HEK293 (cell line): ENCODE measurements at regions not wholly inside any gene's neighbourhood (a gene's known extent, or its start where the extent isn't known, plus 50 kb on each side); places are given as distances from the start of the nearest gene placed in this dataset.

Experiments
- CTCF ChIA-PET: fragments of 350-600 bp; formaldehyde crosslinking; extraction: SDS; loops from one replicate; lab custom pipeline; 2021; ENCODE audit warnings: antibody characterized with exemption; lab: Yijun Ruan, JAX
- POLR2A ChIA-PET: fragments of 300-600 bp; formaldehyde crosslinking; extraction: SDS; loops from one replicate; lab custom pipeline; 2020; ENCODE audit warnings: antibody characterized with exemption, inconsistent platforms; lab: Yijun Ruan, JAX
- H3K27ac ChIP-seq: fragments of 200-500 bp; sonication (Bioruptor generic); 2 replicates; pipeline ENCODE4 v1.5.1; 2014; ENCODE audit warnings: low read depth, low read length, control low read depth, inconsistent platforms; ENCODE audit errors: extremely low read depth
- H3K36me3 ChIP-seq, 2 experiments: fragments of 200-500 bp in 1 of 2; sonication (Bioruptor generic) in 1 of 2; 1 replicate in 1 of 2; 2 replicates in 1 of 2; pipeline ENCODE4 v1.5.1; 2014 to 2017; ENCODE audit warnings: inconsistent platforms in 2 of 2, low read length in 2 of 2; ENCODE audit not compliant: control insufficient read depth in 2 of 2, insufficient read depth in 1 of 2
- H3K4me1 ChIP-seq: fragments of 200-500 bp; sonication (Bioruptor generic); 2 replicates; pipeline ENCODE4 v1.5.1; 2014; ENCODE audit warnings: mild to moderate bottlenecking, low read length, inconsistent platforms; ENCODE audit not compliant: control insufficient read depth, insufficient read depth
- H3K4me3 ChIP-seq: 2 replicates; pipeline ENCODE4 v1.5.1; 2011; ENCODE audit warnings: low read depth, mild to moderate bottlenecking, control low read depth, low read length, moderate library complexity
- H3K9me3 ChIP-seq: fragments of 200-500 bp; sonication (Bioruptor generic); 2 replicates; pipeline ENCODE4 v1.5.1; 2014; ENCODE audit warnings: low read depth, low read length, inconsistent platforms; ENCODE audit not compliant: control insufficient read depth, insufficient read depth
- BCL11A ChIP-seq: fragments of 450-650 bp; formaldehyde crosslinking; IDR thresholded peaks from 2 replicates; pipeline ENCODE4 v1.5.1; 2016; ENCODE audit warnings: low read depth, missing biosample characterization, missing genetic modification characterization
- FEZF1 ChIP-seq: fragments of 450-650 bp; formaldehyde crosslinking; IDR thresholded peaks from 2 replicates; pipeline ENCODE4 v1.5.1; 2016; ENCODE audit warnings: missing biosample characterization, missing genetic modification characterization
- GLI2 ChIP-seq: fragments of 450-650 bp; formaldehyde crosslinking; IDR thresholded peaks from 2 replicates; pipeline ENCODE4; 2017; ENCODE audit warnings: missing biosample characterization, missing genetic modification characterization, low read depth, borderline replicate concordance
- GLIS2 ChIP-seq: fragments of 450-650 bp; formaldehyde crosslinking; IDR thresholded peaks from 2 replicates; pipeline ENCODE4 v1.5.1; 2016; ENCODE audit warnings: missing biosample characterization, missing genetic modification characterization
- HOXC10 ChIP-seq: sonication (generic); formaldehyde crosslinking; IDR thresholded peaks from 2 replicates; pipeline ENCODE4 v1.8.1; 2023; ENCODE audit warnings: mild to moderate bottlenecking, missing genetic modification reagents
- MZF1 ChIP-seq: fragments of 450-650 bp; formaldehyde crosslinking; IDR thresholded peaks from 2 replicates; pipeline ENCODE4 v1.5.1; 2017; ENCODE audit warnings: missing biosample characterization, missing genetic modification characterization, borderline replicate concordance
- PATZ1 ChIP-seq: fragments of 450-650 bp; formaldehyde crosslinking; IDR thresholded peaks from 2 replicates; pipeline ENCODE4 v1.5.1; 2016; ENCODE audit warnings: missing biosample characterization, missing genetic modification characterization
- TCF7L2 ChIP-seq: IDR thresholded peaks from 2 replicates; pipeline ENCODE4 v1.6.1; 2011; ENCODE audit warnings: low read depth, mild to moderate bottlenecking, inconsistent platforms, low read length, moderate library complexity, borderline replicate concordance
- ZBTB8A ChIP-seq: fragments of 450-650 bp; formaldehyde crosslinking; IDR thresholded peaks from 2 replicates; pipeline ENCODE4 v1.5.1; 2016; ENCODE audit warnings: missing biosample characterization, missing genetic modification characterization
- ZNF174 ChIP-seq: fragments of 450-650 bp; formaldehyde crosslinking; IDR thresholded peaks from 2 replicates; pipeline ENCODE4 v1.5.0; 2017; ENCODE audit warnings: missing biosample characterization, mild to moderate bottlenecking, missing genetic modification characterization
- ZNF266 ChIP-seq: fragments of 450-650 bp; formaldehyde crosslinking; IDR thresholded peaks from 2 replicates; pipeline ENCODE4 v1.5.1; 2016; ENCODE audit warnings: missing biosample characterization, missing genetic modification characterization, low read depth
- ZNF335 ChIP-seq: fragments of 450-650 bp; formaldehyde crosslinking; conservative IDR thresholded peaks from 2 replicates; pipeline ENCODE4 v1.5.1; 2016; ENCODE audit warnings: missing biosample characterization, missing genetic modification characterization
- ZNF433 ChIP-seq: fragments of 450-650 bp; formaldehyde crosslinking; IDR thresholded peaks from 2 replicates; pipeline ENCODE4 v1.5.1; 2016; ENCODE audit warnings: missing biosample characterization, missing genetic modification characterization, low read depth
- ZNF48 ChIP-seq: fragments of 450-650 bp; formaldehyde crosslinking; IDR thresholded peaks from 2 replicates; pipeline ENCODE4 v1.5.1; 2016; ENCODE audit warnings: missing biosample characterization, missing genetic modification characterization
- ZNF501 ChIP-seq: fragments of 450-650 bp; formaldehyde crosslinking; IDR thresholded peaks from 2 replicates; pipeline ENCODE4 v1.5.1; 2016; ENCODE audit warnings: missing biosample characterization, missing genetic modification characterization
- ZNF530 ChIP-seq: fragments of 450-650 bp; formaldehyde crosslinking; IDR thresholded peaks from 2 replicates; pipeline ENCODE4 v1.5.1; 2016; ENCODE audit warnings: low read depth, missing biosample characterization, missing genetic modification characterization
- ZNF596 ChIP-seq: fragments of 450-650 bp; IDR thresholded peaks from 2 replicates; pipeline ENCODE4 v1.5.0; 2018; ENCODE audit warnings: missing biosample characterization, mild to moderate bottlenecking, missing genetic modification characterization, moderate library complexity
- ZNF639 ChIP-seq: fragments of 450-650 bp; formaldehyde crosslinking; IDR thresholded peaks from 2 replicates; pipeline ENCODE4 v1.5.1; 2016; ENCODE audit warnings: missing biosample characterization, missing genetic modification characterization
- ZNF645 ChIP-seq: fragments of 450-650 bp; formaldehyde crosslinking; IDR thresholded peaks from 2 replicates; pipeline ENCODE4; 2016; ENCODE audit warnings: missing biosample characterization, missing genetic modification characterization
- ZNF843 ChIP-seq: fragments of 450-650 bp; formaldehyde crosslinking; IDR thresholded peaks from 2 replicates; pipeline ENCODE4 v1.5.1; 2016; ENCODE audit warnings: missing biosample characterization, missing genetic modification characterization
- TF ChIP-seq, protein P1 (sequence below): fragments of 450-650 bp; IDR thresholded peaks from 2 replicates; pipeline ENCODE4 v1.5.1; 2018; ENCODE audit warnings: missing biosample characterization, missing genetic modification characterization
- TF ChIP-seq, protein P2 (sequence below): fragments of 450-650 bp; formaldehyde crosslinking; IDR thresholded peaks from 2 replicates; pipeline ENCODE4 v1.5.1; 2017; ENCODE audit warnings: missing biosample characterization, mild to moderate bottlenecking, missing genetic modification characterization, moderate library complexity
- TF ChIP-seq, protein P3 (sequence below): fragments of 450-650 bp; formaldehyde crosslinking; IDR thresholded peaks from 2 replicates; pipeline ENCODE4 v1.5.0; 2017; ENCODE audit warnings: missing biosample characterization, missing genetic modification characterization, borderline replicate concordance

DNA sequence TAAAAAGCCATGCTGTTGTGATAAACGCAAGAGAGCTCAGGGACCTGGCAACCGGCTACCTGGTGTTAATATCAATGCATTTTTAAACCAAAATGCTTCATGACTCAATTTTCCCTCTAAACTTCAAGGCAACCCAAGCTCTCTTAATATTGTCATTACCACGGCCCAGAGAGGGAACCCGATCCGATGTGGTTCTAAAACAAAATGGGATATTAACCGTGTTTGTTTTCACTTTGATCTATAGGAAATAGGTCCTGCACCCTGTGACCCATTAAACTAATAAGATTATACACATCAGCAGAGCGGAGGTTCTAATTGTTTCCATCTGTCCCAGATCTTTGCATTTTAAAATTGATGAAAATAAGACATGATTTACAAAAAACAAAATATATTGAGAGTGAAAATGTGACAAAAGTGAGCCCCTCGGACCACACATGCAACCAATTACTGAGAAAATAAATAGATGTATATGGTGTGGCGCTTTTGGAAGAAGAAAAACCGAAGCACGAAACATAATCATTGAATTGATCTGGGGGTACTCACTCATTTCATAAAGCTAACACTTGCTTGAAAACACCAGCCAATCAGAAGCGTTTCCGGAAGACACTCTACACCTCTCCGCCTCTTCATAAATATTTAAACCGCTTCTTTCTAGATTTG is 290.3 kb upstream of the NFE2L3 start (continued):
- TF ChIP-seq, protein P1, sequence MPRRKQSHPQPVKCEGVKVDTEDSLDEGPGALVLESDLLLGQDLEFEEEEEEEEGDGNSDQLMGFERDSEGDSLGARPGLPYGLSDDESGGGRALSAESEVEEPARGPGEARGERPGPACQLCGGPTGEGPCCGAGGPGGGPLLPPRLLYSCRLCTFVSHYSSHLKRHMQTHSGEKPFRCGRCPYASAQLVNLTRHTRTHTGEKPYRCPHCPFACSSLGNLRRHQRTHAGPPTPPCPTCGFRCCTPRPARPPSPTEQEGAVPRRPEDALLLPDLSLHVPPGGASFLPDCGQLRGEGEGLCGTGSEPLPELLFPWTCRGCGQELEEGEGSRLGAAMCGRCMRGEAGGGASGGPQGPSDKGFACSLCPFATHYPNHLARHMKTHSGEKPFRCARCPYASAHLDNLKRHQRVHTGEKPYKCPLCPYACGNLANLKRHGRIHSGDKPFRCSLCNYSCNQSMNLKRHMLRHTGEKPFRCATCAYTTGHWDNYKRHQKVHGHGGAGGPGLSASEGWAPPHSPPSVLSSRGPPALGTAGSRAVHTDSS: 0 out of 2 replicates have a peak, but pooled peaks have one; percentile 12
- TF ChIP-seq ZNF596: peak; percentile 68
- TF ChIP-seq MZF1 (tag by site-specific recombination): no peak
- TF ChIP-seq ZNF843 (tag by site-specific recombination): peak; percentile 62; the same call in 1 of the 2 replicates
- TF ChIP-seq TCF7L2: 0 out of 2 replicates have a peak, but pooled peaks have one; percentile 31
- TF ChIP-seq ZNF433 (tag by site-specific recombination): no peak
- TF ChIP-seq, protein P2, sequence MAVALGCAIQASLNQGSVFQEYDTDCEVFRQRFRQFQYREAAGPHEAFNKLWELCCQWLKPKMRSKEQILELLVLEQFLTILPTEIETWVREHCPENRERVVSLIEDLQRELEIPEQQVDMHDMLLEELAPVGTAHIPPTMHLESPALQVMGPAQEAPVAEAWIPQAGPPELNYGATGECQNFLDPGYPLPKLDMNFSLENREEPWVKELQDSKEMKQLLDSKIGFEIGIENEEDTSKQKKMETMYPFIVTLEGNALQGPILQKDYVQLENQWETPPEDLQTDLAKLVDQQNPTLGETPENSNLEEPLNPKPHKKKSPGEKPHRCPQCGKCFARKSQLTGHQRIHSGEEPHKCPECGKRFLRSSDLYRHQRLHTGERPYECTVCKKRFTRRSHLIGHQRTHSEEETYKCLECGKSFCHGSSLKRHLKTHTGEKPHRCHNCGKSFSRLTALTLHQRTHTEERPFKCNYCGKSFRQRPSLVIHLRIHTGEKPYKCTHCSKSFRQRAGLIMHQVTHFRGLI (tag by site-specific recombination): 0 out of 2 replicates have a peak, but pooled peaks have one; percentile 14
- no peak for TF ChIP-seq GLIS2 (tag by site-specific recombination)
- TF ChIP-seq FEZF1: peak; percentile 38
- 0 out of 2 replicates have a peak, but pooled peaks have one; percentile 22 for TF ChIP-seq GLI2
- TF ChIP-seq ZNF530 (tag by site-specific recombination): no peak
- TF ChIP-seq ZNF335: peak; percentile 23; the same call in 1 of the 2 replicates
- peak; percentile 27; the same call in 1 of the 2 replicates for TF ChIP-seq BCL11A (tag by site-specific recombination)
- 0 out of 2 replicates have a peak, but pooled peaks have one; percentile 12 for TF ChIP-seq ZBTB8A (tag by site-specific recombination)
- TF ChIP-seq ZNF174: no peak
- TF ChIP-seq ZNF501 (tag by site-specific recombination): no peak

- ChIA-PET CTCF (interaction anchor here (0.7 to 1.4 kb wide), 6 partner anchors 14 to 1300 kb away, joined by 3 to 7 read pairs (median 3); no protein-coding TSS in a partner anchor), POLR2A (interaction anchor here (0.6 to 1.9 kb wide), 20 partner anchors 16 to 1323 kb away, joined by 3 to 12 read pairs (median 4); partner anchors contain the start of genes CBX3, HNRNPA2B1, HOXA11 and HOXA5)
- peaks cover 22% of the 10 kb centered on the region for H3K4me1 ChIP-seq
- no peaks in the 10 kb centered on the region for H3K36me3 ChIP-seq
- no peak overlapping the region for H3K4me3 ChIP-seq
- H3K9me3 ChIP-seq: no peaks in the 10 kb centered on the region
- peak overlapping the region; percentile 59 for H3K27ac ChIP-seq
- no peak for TF ChIP-seq ZNF266
- TF ChIP-seq ZNF530 (tag by site-specific recombination): no peak
- no peak for TF ChIP-seq HOXC10 (CRISPR knock-in tag)
- TF ChIP-seq, protein P3, sequence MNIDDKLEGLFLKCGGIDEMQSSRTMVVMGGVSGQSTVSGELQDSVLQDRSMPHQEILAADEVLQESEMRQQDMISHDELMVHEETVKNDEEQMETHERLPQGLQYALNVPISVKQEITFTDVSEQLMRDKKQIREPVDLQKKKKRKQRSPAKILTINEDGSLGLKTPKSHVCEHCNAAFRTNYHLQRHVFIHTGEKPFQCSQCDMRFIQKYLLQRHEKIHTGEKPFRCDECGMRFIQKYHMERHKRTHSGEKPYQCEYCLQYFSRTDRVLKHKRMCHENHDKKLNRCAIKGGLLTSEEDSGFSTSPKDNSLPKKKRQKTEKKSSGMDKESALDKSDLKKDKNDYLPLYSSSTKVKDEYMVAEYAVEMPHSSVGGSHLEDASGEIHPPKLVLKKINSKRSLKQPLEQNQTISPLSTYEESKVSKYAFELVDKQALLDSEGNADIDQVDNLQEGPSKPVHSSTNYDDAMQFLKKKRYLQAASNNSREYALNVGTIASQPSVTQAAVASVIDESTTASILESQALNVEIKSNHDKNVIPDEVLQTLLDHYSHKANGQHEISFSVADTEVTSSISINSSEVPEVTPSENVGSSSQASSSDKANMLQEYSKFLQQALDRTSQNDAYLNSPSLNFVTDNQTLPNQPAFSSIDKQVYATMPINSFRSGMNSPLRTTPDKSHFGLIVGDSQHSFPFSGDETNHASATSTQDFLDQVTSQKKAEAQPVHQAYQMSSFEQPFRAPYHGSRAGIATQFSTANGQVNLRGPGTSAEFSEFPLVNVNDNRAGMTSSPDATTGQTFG (tag by site-specific recombination): no peak
- no peak for TF ChIP-seq ZNF48 (tag by site-specific recombination)
- no peak for TF ChIP-seq ZNF639 (tag by site-specific recombination)
- TF ChIP-seq PATZ1: peak; percentile 45; the same call in 1 of the 2 replicates
- no peak for TF ChIP-seq ZNF645 (tag by site-specific recombination)
These were observed 289.6 kb upstream of the NFE2L3 start for GRCh38 chr7:25862261-25863004.
